Transverse colon (tissue), 4 donors: ENCODE measurements at regions not wholly inside any gene's neighbourhood (a gene's known extent, or its start where the extent isn't known, plus 50 kb on each side); places are given as distances from the start of the nearest gene placed in this dataset.

ENCODE experiments used
- DNase-seq: peaks from one replicate; pipeline ENCODE4 v3.0.0-alpha.2; 2019
- H3K27ac ChIP-seq, 4 donors: fragments of 200-600 bp; sonication (generic); 2 replicates each; pipeline ENCODE4 v1.5.1; 2016 to 2018; ENCODE audit warnings: inconsistent platforms in 4 of 4
- H3K27me3 ChIP-seq: fragments of 200-600 bp; sonication (generic); 2 replicates; pipeline ENCODE4 v1.5.1; 2017; ENCODE audit warnings: inconsistent platforms
- H3K36me3 ChIP-seq, 4 donors: fragments of 200-600 bp; sonication (generic); 2 replicates each; pipeline ENCODE4 v1.5.1; 2017 to 2019; ENCODE audit warnings: inconsistent platforms in 4 of 4
- H3K4me1 ChIP-seq, 4 donors: fragments of 200-600 bp; sonication (generic); 2 replicates each; pipeline ENCODE4 v1.5.1; 2017 to 2020; ENCODE audit warnings: inconsistent platforms in 4 of 4
- H3K4me3 ChIP-seq, 4 donors: fragments of 200-600 bp; sonication (generic); 1 replicate in 1 of 4; 2 replicates in 3 of 4; pipeline versions ENCODE4 v1.5.1 to v1.6.1; 2017 to 2019; ENCODE audit warnings: inconsistent platforms in 4 of 4
- H3K9me3 ChIP-seq, 2 donors: fragments of 200-600 bp; sonication (generic); 2 replicates each; pipeline ENCODE4 v1.5.1; 2017 to 2019; ENCODE audit warnings: inconsistent platforms in 2 of 2
- CTCF ChIP-seq, 5 experiments: fragments of 200-600 bp in 3 of 5; fragments of 450-650 bp in 2 of 5; sonication (generic) in 3 of 5; IDR thresholded peaks; 1 replicate in 2 of 5; 2 replicates in 3 of 5; pipeline ENCODE4 v1.5.1; 2016 to 2017; ENCODE audit warnings: antibody characterized with exemption in 5 of 5, inconsistent platforms in 3 of 5, mild to moderate bottlenecking in 2 of 5, moderate library complexity in 1 of 5
- EP300 ChIP-seq: sonication (generic); formaldehyde crosslinking; IDR thresholded peaks from one replicate; pipeline ENCODE4 v1.6.1; 2017; ENCODE audit warnings: antibody characterized with exemption, low read depth
- POLR2A ChIP-seq: fragments of 450-650 bp; IDR thresholded peaks from one replicate; pipeline ENCODE4 v1.6.1; 2016; ENCODE audit warnings: antibody characterized with exemption, mild to moderate bottlenecking, moderate library complexity
- POLR2AphosphoS5 ChIP-seq, 3 donors: sonication (generic); formaldehyde crosslinking; IDR thresholded peaks; one replicate each; pipeline ENCODE4 v1.6.1; 2016; ENCODE audit warnings: antibody characterized with exemption in 3 of 3
- whole genome bisulfite sequencing, 2 donors: methylation state at CpG; one replicate each; pipeline ENCODE4 v1.1.5; 2018; ENCODE audit warnings: low coverage in 1 of 2; 5-methylcytosine and 5-hydroxymethylcytosine counted together
- in situ Hi-C, 4 donors: fragments of 200-750 bp; cut with MboI; loops; one replicate each; pipeline versions ENCODE4 v1.15.0 to v1.15.1; 2017; ENCODE audit warnings: low sequenced_read_pairs in 3 of 4, low pct_ligation_motif_present in 1 of 4, low pct_unique_long_range_greater_than_20kb in 1 of 4
- intact Hi-C: fragments of 100-400 bp; cut with DNase I; formaldehyde crosslinking; loops from one replicate; pipeline ENCODE4 v1.15.1; 2023; ENCODE audit warnings: low total_unique reads

DNA sequence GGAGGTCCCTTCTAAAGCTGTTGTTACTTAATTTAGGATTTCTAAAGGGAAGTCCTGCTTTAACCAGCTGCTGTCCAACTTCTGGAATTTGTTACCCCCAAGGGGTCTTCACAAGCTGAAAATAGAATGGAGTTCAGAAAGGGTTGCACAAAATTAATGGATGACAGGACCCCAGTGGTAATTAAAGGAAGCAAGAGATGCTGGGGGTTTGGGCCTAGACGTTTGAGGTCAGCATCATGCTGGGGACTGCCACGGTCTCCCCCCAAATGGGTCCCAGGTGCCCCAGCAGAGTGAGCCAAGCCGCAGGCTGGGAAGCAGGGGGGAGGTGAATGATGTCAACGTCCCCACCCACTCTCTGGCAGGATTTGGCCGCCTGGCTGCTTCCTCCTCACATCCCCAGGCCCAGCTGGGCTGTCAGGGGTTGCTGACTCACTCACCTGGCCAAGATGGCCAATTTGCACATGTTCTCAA lies 97.5 kb upstream of the ARAP3 start:
- no peaks in the 10 kb centered on the region for H3K27me3 ChIP-seq
- H3K4me1 ChIP-seq = no peaks in the 10 kb centered on the region
- 47 to 51% methylated on average over 5 of the region's 5 CpGs for WGBS, 2 donors
- no peaks in the 10 kb centered on the region for H3K9me3 ChIP-seq
- H3K27ac ChIP-seq = no peak overlapping the region
- H3K36me3 ChIP-seq = no peaks in the 10 kb centered on the region
- no peak for DNase-seq
- no peak overlapping the region for H3K4me3 ChIP-seq
- intact Hi-C loops = no loop called here
- in situ Hi-C loops = no loop called here
- TF ChIP-seq EP300 (no peak), POLR2A (no peak), POLR2AphosphoS5 (IDR thresholded peaks at IDR 0.05) (no peak), CTCF (IDR thresholded peaks at IDR 0.05) (no peak)

- in situ Hi-C loops (no loop called here), intact Hi-C loops (no loop called here)
- Histone ChIP-seq H3K9me3 (no peaks in the 10 kb centered on the region), H3K27me3 (no peaks in the 10 kb centered on the region), H3K27ac (no peak overlapping the region), H3K4me1 (no peaks in the 10 kb centered on the region), H3K36me3 (no peaks in the 10 kb centered on the region), H3K4me3 (no peak overlapping the region)
- 75 to 100% methylated on average over 2 to 4 of the region's 4 CpGs for WGBS, 2 donors
- TF ChIP-seq EP300 (no peak), POLR2A (no peak), CTCF (IDR thresholded peaks at IDR 0.05) (no peak), POLR2AphosphoS5 (IDR thresholded peaks at IDR 0.05) (no peak)
- no peak for DNase-seq
Measured at GRCh38 chr5:141778683-141779082, 96.7 kb upstream of the ARAP3 start.

DNA sequence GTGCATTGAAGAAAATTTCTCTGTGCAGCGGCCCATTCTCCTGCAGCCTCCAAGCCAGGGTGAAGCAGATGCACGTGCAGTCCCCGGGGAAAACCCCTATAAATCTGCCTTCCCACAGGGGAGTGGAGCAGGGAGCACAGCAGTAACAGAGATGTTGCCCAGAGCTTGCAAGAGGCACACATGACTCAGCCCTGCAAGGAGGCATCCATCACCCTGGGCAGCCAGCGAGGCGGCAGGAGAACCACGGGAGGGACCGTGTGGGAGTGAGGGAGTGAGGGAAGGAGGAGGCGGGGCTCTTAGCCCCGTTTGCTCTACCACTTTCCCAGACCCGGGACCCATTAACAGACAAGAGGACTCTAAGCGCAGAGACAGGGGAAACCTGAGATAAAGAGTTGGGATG lies 96.2 kb upstream of the ARAP3 start:
- WGBS, 2 donors = 19 to 55% methylated on average over 5 to 11 of the region's 11 CpGs
- Histone ChIP-seq H3K27ac (no peak overlapping the region), H3K4me3 (no peak overlapping the region), H3K4me1 (no peaks in the 10 kb centered on the region), H3K9me3 (no peaks in the 10 kb centered on the region), H3K27me3 (no peaks in the 10 kb centered on the region), H3K36me3 (no peaks in the 10 kb centered on the region)
- no peak for DNase-seq
- intact Hi-C loops (no loop called here), in situ Hi-C loops (no loop called here)
- TF ChIP-seq CTCF (IDR thresholded peaks at IDR 0.05) (no peak), EP300 (no peak), POLR2A (no peak), POLR2AphosphoS5 (IDR thresholded peaks at IDR 0.05) (no peak)

GRCh38 chr5:141777711-141778110 lies 95.7 kb upstream of the ARAP3 start:
- in situ Hi-C loops (no loop called here), intact Hi-C loops (no loop called here)
- no peak overlapping the region for H3K4me3 ChIP-seq
- no peaks in the 10 kb centered on the region for H3K36me3 ChIP-seq
- 70% methylated on average over 2 of the region's 2 CpGs; no CpG with 5 or more reads in 1 of the 2 donors for WGBS, 2 donors
- TF ChIP-seq EP300 (no peak), POLR2AphosphoS5 (IDR thresholded peaks at IDR 0.05) (no peak), CTCF (IDR thresholded peaks at IDR 0.05) (no peak), POLR2A (no peak)
- no peaks in the 10 kb centered on the region for H3K9me3 ChIP-seq
- no peaks in the 10 kb centered on the region for H3K27me3 ChIP-seq
- no peaks in the 10 kb centered on the region for H3K4me1 ChIP-seq
- DNase-seq = no peak
- H3K27ac ChIP-seq = no peak overlapping the region
